ENCODE measurements at regions not wholly inside any gene's neighbourhood (a gene's known extent, or its start where the extent isn't known, plus 50 kb on each side); places are given as distances from the start of the nearest gene placed in this dataset.

GRCh38 chr4:12861422-12861821 is 622.7 kb downstream of the RAB28 start:
- TF ChIP-seq, protein P1, sequence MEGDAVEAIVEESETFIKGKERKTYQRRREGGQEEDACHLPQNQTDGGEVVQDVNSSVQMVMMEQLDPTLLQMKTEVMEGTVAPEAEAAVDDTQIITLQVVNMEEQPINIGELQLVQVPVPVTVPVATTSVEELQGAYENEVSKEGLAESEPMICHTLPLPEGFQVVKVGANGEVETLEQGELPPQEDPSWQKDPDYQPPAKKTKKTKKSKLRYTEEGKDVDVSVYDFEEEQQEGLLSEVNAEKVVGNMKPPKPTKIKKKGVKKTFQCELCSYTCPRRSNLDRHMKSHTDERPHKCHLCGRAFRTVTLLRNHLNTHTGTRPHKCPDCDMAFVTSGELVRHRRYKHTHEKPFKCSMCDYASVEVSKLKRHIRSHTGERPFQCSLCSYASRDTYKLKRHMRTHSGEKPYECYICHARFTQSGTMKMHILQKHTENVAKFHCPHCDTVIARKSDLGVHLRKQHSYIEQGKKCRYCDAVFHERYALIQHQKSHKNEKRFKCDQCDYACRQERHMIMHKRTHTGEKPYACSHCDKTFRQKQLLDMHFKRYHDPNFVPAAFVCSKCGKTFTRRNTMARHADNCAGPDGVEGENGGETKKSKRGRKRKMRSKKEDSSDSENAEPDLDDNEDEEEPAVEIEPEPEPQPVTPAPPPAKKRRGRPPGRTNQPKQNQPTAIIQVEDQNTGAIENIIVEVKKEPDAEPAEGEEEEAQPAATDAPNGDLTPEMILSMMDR (IDR thresholded peaks at IDR 0.05) = no peak
- TF ChIP-seq, protein P2, sequence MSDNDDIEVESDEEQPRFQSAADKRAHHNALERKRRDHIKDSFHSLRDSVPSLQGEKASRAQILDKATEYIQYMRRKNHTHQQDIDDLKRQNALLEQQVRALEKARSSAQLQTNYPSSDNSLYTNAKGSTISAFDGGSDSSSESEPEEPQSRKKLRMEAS (CRISPR knock-in tag; IDR thresholded peaks at IDR 0.05) = no peak
- no peak for TF ChIP-seq ESRRA (CRISPR knock-in tag; IDR thresholded peaks at IDR 0.05; ENCODE audit: borderline replicate concordance)
- TF ChIP-seq ZNF232 (CRISPR knock-in tag; IDR thresholded peaks at IDR 0.05) = no peak
- no peak for TF ChIP-seq USF2 (CRISPR knock-in tag; IDR thresholded peaks at IDR 0.05)
